ENCODE measurements at regions not wholly inside any gene's neighbourhood (a gene's known extent, or its start where the extent isn't known, plus 50 kb on each side); places are given as distances from the start of the nearest gene placed in this dataset.

- no peak for TF ChIP-seq CTCF (IDR thresholded peaks at IDR 0.05; ENCODE audit: poor library complexity, severe bottlenecking)
- no peak for TF ChIP-seq EP300 (conservative IDR thresholded peaks at IDR 0.05; ENCODE audit: poor library complexity, severe bottlenecking)
- TF ChIP-seq MXI1 (conservative IDR thresholded peaks at IDR 0.05; ENCODE audit: poor library complexity, severe bottlenecking), result no peak
- TF ChIP-seq REST (IDR thresholded peaks at IDR 0.05; ENCODE audit: borderline replicate concordance), result no peak
- no peak for TF ChIP-seq TAF1 (IDR thresholded peaks at IDR 0.05; ENCODE audit: low read depth)
Observed at GRCh38 chr4:11489453-11490083, 60.9 kb upstream of the HS3ST1 start.
